SU-DHL-6 (cell line): ENCODE measurements at regions not wholly inside any gene's neighbourhood (a gene's known extent, or its start where the extent isn't known, plus 50 kb on each side); places are given as distances from the start of the nearest gene placed in this dataset.

Source experiments
- EZH2phosphoT487 ChIP-seq: fragments of 200-600 bp; sonication (generic), shearing (Covaris generic); conservative IDR thresholded peaks from 2 replicates; pipeline ENCODE4 v1.6.1; 2018; ENCODE audit warnings: mild to moderate bottlenecking, antibody characterized with exemption, low read length, moderate library complexity, mixed read lengths
- TF ChIP-seq, protein P1 (sequence below): fragments of 200-600 bp; sonication (generic); IDR thresholded peaks from one replicate; pipeline ENCODE4 v1.5.1; 2017; ENCODE audit warnings: antibody characterized with exemption, mild to moderate bottlenecking, low read length, moderate library complexity; ENCODE audit not compliant: insufficient read depth, poor library complexity, severe bottlenecking

DNA sequence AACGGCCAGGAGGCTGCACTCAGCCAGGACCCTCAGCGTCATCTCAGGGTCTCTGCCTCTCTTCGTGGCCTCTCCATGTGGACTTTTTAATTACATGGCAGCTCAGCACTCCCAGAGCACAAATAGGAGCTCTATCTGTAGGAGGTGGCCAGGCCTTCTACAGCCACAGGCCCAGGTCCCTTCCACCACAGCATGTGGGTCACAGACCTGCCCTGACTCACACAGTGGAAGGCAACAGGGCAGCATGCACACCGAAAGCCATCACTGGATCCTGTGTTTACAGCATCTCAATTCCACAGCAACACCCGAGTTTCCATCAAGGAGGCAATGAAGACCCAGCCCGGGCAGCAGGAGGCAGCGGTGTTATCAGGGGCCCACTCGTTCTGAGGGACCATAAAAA, 65.8 kb upstream of the CD93 start:
- TF ChIP-seq, protein P1, sequence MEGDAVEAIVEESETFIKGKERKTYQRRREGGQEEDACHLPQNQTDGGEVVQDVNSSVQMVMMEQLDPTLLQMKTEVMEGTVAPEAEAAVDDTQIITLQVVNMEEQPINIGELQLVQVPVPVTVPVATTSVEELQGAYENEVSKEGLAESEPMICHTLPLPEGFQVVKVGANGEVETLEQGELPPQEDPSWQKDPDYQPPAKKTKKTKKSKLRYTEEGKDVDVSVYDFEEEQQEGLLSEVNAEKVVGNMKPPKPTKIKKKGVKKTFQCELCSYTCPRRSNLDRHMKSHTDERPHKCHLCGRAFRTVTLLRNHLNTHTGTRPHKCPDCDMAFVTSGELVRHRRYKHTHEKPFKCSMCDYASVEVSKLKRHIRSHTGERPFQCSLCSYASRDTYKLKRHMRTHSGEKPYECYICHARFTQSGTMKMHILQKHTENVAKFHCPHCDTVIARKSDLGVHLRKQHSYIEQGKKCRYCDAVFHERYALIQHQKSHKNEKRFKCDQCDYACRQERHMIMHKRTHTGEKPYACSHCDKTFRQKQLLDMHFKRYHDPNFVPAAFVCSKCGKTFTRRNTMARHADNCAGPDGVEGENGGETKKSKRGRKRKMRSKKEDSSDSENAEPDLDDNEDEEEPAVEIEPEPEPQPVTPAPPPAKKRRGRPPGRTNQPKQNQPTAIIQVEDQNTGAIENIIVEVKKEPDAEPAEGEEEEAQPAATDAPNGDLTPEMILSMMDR, result no peak
- no peak for TF ChIP-seq EZH2phosphoT487
